GM12878 (cell line): ENCODE measurements at regions not wholly inside any gene's neighbourhood (a gene's known extent, or its start where the extent isn't known, plus 50 kb on each side); places are given as distances from the start of the nearest gene placed in this dataset.

Source experiments
- ASH2L ChIP-seq: fragments of 300-600, 200-600 bp; sonication (generic); IDR thresholded peaks from 2 replicates; pipeline ENCODE4 v1.6.1; 2017; ENCODE audit warnings: low read depth, mild to moderate bottlenecking, borderline replicate concordance
- ATF2 ChIP-seq: IDR thresholded peaks from 2 replicates; pipeline ENCODE4 v1.6.1; 2012; ENCODE audit warnings: low read length, inconsistent platforms
- BCL11A ChIP-seq: IDR thresholded peaks from 2 replicates; pipeline ENCODE4 v1.6.1; 2011; ENCODE audit warnings: low read depth, low read length
- CBFB ChIP-seq: IDR thresholded peaks from 2 replicates; pipeline ENCODE4 v1.6.1; 2016; ENCODE audit warnings: antibody characterized with exemption, low read depth
- CHD4 ChIP-seq: fragments of 200-600 bp; sonication (generic); IDR thresholded peaks from 2 replicates; pipeline ENCODE4 v1.6.1; 2016; ENCODE audit warnings: mild to moderate bottlenecking
- CREB1 ChIP-seq: IDR thresholded peaks from 2 replicates; pipeline ENCODE4 v1.6.1; 2012; ENCODE audit warnings: low read depth, mild to moderate bottlenecking, inconsistent platforms
- EZH2 ChIP-seq: IDR thresholded peaks from 2 replicates; pipeline ENCODE4 v1.6.1; 2012; ENCODE audit warnings: low read depth, mild to moderate bottlenecking, control low read depth, inconsistent platforms, low read length, borderline replicate concordance; ENCODE audit not compliant: control insufficient read depth
- HDAC2 ChIP-seq: fragments of 200-600 bp; sonication (generic); IDR thresholded peaks from 2 replicates; pipeline ENCODE4 v1.6.1; 2017
- KAT2A ChIP-seq: conservative IDR thresholded peaks from 2 replicates; pipeline ENCODE4 v1.6.1; 2011; ENCODE audit warnings: low read depth, low read length; ENCODE audit not compliant: control insufficient read depth
- MTA2 ChIP-seq: fragments of 450-650 bp; IDR thresholded peaks from 2 replicates; pipeline ENCODE4 v1.6.1; 2016; ENCODE audit warnings: low read depth, mild to moderate bottlenecking, moderate library complexity
- MYB ChIP-seq: fragments of 150-350 bp; IDR thresholded peaks from 2 replicates; pipeline ENCODE4 v1.6.1; 2014; ENCODE audit warnings: mild to moderate bottlenecking, low read depth, low read length, borderline replicate concordance
- NRF1 ChIP-seq: conservative IDR thresholded peaks from 2 replicates; pipeline ENCODE4 v1.6.1; 2011; ENCODE audit warnings: mild to moderate bottlenecking, low read depth, low read length, improper control_type of control experiment
- POLR2A ChIP-seq: IDR thresholded peaks from 2 replicates; pipeline ENCODE4 v1.6.1; 2011; ENCODE audit warnings: low read depth, mild to moderate bottlenecking, low read length
- POLR2AphosphoS5 ChIP-seq: IDR thresholded peaks from 2 replicates; pipeline ENCODE4 v1.6.1; 2011; ENCODE audit warnings: mild to moderate bottlenecking, low read length, inconsistent platforms
- RCOR1 ChIP-seq: conservative IDR thresholded peaks from 2 replicates; pipeline ENCODE4 v1.6.1; 2012; ENCODE audit warnings: low read depth, low read length, improper control_type of control experiment
- RUNX3 ChIP-seq: IDR thresholded peaks from 2 replicates; pipeline ENCODE4 v1.6.1; 2012; ENCODE audit warnings: low read length, inconsistent platforms
- SIN3A ChIP-seq: IDR thresholded peaks from 2 replicates; pipeline ENCODE4 v1.6.1; 2012; ENCODE audit warnings: low read depth, low read length, improper control_type of control experiment
- SIX5 ChIP-seq: IDR thresholded peaks from 2 replicates; pipeline ENCODE4 v1.6.1; 2011; ENCODE audit warnings: mild to moderate bottlenecking, low read depth, low read length, moderate library complexity; ENCODE audit not compliant: severe bottlenecking
- SMAD1 ChIP-seq: fragments of 450-650 bp; IDR thresholded peaks from 2 replicates; pipeline ENCODE4 v1.6.1; 2018; ENCODE audit warnings: mild to moderate bottlenecking, low read depth; ENCODE audit not compliant: partially characterized antibody
- SP1 ChIP-seq: IDR thresholded peaks from one replicate; pipeline ENCODE4 v1.6.1; 2011; ENCODE audit warnings: low read depth, low read length
- TCF12 ChIP-seq: IDR thresholded peaks from 2 replicates; pipeline ENCODE4 v1.6.1; 2011; ENCODE audit warnings: low read depth, mild to moderate bottlenecking, low read length
- YBX1 ChIP-seq: fragments of 450-650 bp; IDR thresholded peaks from 2 replicates; pipeline ENCODE4 v1.6.1; 2016; ENCODE audit warnings: antibody characterized with exemption
- YY1 ChIP-seq: IDR thresholded peaks from 2 replicates; pipeline ENCODE4 v1.6.1; 2011; ENCODE audit warnings: low read depth, mild to moderate bottlenecking, low read length
- TF ChIP-seq, protein P1 (sequence below): fragments of 450-650 bp; formaldehyde crosslinking; IDR thresholded peaks from 2 replicates; pipeline ENCODE4 v1.5.0; 2022; ENCODE audit warnings: mild to moderate bottlenecking, missing genetic modification characterization
- TF ChIP-seq, protein P2 (sequence below): fragments of 450-650 bp; IDR thresholded peaks from 2 replicates; pipeline ENCODE4 v1.6.1; 2014; ENCODE audit warnings: mild to moderate bottlenecking
- TF ChIP-seq, protein P3 (sequence below): IDR thresholded peaks from 2 replicates; pipeline ENCODE4 v1.6.1; 2011; ENCODE audit warnings: mild to moderate bottlenecking, low read depth, low read length, moderate library complexity; ENCODE audit not compliant: insufficient replicate concordance
- TF ChIP-seq, protein P4 (sequence below): IDR thresholded peaks from 2 replicates; pipeline ENCODE4 v1.6.1; 2012; ENCODE audit warnings: low read depth, low read length, improper control_type of control experiment

GRCh38 chr11:93279851-93280347 is 50.6 kb upstream of the DEUP1 start (continued):
- TF ChIP-seq, protein P1, sequence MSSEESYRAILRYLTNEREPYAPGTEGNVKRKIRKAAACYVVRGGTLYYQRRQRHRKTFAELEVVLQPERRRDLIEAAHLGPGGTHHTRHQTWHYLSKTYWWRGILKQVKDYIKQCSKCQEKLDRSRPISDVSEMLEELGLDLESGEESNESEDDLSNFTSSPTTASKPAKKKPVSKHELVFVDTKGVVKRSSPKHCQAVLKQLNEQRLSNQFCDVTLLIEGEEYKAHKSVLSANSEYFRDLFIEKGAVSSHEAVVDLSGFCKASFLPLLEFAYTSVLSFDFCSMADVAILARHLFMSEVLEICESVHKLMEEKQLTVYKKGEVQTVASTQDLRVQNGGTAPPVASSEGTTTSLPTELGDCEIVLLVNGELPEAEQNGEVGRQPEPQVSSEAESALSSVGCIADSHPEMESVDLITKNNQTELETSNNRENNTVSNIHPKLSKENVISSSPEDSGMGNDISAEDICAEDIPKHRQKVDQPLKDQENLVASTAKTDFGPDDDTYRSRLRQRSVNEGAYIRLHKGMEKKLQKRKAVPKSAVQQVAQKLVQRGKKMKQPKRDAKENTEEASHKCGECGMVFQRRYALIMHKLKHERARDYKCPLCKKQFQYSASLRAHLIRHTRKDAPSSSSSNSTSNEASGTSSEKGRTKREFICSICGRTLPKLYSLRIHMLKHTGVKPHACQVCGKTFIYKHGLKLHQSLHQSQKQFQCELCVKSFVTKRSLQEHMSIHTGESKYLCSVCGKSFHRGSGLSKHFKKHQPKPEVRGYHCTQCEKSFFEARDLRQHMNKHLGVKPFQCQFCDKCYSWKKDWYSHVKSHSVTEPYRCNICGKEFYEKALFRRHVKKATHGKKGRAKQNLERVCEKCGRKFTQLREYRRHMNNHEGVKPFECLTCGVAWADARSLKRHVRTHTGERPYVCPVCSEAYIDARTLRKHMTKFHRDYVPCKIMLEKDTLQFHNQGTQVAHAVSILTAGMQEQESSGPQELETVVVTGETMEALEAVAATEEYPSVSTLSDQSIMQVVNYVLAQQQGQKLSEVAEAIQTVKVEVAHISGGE (CRISPR knock-in tag), result no peak
- peak; percentile 85 for TF ChIP-seq ATF2
- TF ChIP-seq POLR2A, result no peak
- TF ChIP-seq SIX5, result no peak
- peak; percentile 56 for TF ChIP-seq MTA2
- TF ChIP-seq HDAC2, result no peak
- no peak for TF ChIP-seq POLR2AphosphoS5
- TF ChIP-seq, protein P2, sequence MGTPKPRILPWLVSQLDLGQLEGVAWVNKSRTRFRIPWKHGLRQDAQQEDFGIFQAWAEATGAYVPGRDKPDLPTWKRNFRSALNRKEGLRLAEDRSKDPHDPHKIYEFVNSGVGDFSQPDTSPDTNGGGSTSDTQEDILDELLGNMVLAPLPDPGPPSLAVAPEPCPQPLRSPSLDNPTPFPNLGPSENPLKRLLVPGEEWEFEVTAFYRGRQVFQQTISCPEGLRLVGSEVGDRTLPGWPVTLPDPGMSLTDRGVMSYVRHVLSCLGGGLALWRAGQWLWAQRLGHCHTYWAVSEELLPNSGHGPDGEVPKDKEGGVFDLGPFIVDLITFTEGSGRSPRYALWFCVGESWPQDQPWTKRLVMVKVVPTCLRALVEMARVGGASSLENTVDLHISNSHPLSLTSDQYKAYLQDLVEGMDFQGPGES, result no peak
- no peak for TF ChIP-seq MYB
- TF ChIP-seq CHD4, result no peak
- peak; percentile 88 for TF ChIP-seq RUNX3
- TF ChIP-seq YY1, result no peak
- TF ChIP-seq BCL11A, result peak; percentile 70; the same call in 1 of the 2 replicates
- no peak for TF ChIP-seq YBX1
- TF ChIP-seq SP1, result no peak
- TF ChIP-seq CREB1, result peak; percentile 60; the same call in 1 of the 2 replicates
- no peak for TF ChIP-seq SIN3A
- no peak; the same call in 1 of the 2 replicates for TF ChIP-seq CBFB
- TF ChIP-seq NRF1, result no peak
- TF ChIP-seq TCF12, result no peak; the same call in 1 of the 2 replicates
- no peak for TF ChIP-seq KAT2A
- no peak for TF ChIP-seq RCOR1
- TF ChIP-seq ASH2L, result no peak
- TF ChIP-seq EZH2, result no peak
- no peak for TF ChIP-seq SMAD1
- TF ChIP-seq, protein P3, sequence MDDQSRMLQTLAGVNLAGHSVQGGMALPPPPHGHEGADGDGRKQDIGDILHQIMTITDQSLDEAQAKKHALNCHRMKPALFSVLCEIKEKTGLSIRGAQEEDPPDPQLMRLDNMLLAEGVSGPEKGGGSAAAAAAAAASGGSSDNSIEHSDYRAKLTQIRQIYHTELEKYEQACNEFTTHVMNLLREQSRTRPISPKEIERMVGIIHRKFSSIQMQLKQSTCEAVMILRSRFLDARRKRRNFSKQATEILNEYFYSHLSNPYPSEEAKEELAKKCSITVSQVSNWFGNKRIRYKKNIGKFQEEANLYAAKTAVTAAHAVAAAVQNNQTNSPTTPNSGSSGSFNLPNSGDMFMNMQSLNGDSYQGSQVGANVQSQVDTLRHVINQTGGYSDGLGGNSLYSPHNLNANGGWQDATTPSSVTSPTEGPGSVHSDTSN, result peak; percentile 29
- TF ChIP-seq, protein P4, sequence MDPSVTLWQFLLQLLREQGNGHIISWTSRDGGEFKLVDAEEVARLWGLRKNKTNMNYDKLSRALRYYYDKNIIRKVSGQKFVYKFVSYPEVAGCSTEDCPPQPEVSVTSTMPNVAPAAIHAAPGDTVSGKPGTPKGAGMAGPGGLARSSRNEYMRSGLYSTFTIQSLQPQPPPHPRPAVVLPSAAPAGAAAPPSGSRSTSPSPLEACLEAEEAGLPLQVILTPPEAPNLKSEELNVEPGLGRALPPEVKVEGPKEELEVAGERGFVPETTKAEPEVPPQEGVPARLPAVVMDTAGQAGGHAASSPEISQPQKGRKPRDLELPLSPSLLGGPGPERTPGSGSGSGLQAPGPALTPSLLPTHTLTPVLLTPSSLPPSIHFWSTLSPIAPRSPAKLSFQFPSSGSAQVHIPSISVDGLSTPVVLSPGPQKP, result no peak
